H1 (cell line): ENCODE measurements at regions not wholly inside any gene's neighbourhood (a gene's known extent, or its start where the extent isn't known, plus 50 kb on each side); places are given as distances from the start of the nearest gene placed in this dataset.

Experiments
- CTCF ChIA-PET: fragments of 300-600 bp; sonication (Branson Sonifier 250); formaldehyde crosslinking; loops from one replicate; lab custom pipeline; 2021; ENCODE audit not compliant: partially characterized antibody; lab: Charles Lee
- POLR2A ChIA-PET: fragments of 300-600 bp; sonication (Branson Sonifier 250); formaldehyde crosslinking; loops from one replicate; lab custom pipeline; 2021; ENCODE audit warnings: inconsistent platforms; ENCODE audit not compliant: partially characterized antibody; lab: Charles Lee
- DNase-seq, 2 experiments: peaks; one replicate each; pipeline versions ENCODE4 v3.0.0 to v3.0.0-alpha.2; 2010 to 2022; ENCODE audit warnings: low spot score in 2 of 2, low read depth in 1 of 2, mixed read lengths in 1 of 2
- FAIRE-seq: peaks from 2 replicates; lab custom pipeline; 2011; peaks lifted over from hg19 to GRCh38; lab: Jason Lieb, UNC
- H2AFZ ChIP-seq: 2 replicates; pipeline ENCODE4 v1.8.1; 2012; ENCODE audit warnings: low read length, inconsistent platforms
- H2AK5ac ChIP-seq: 2 replicates; pipeline ENCODE4 v1.6.1; 2013; ENCODE audit warnings: low read depth, low read length
- H2BK120ac ChIP-seq: replicated peaks from 2 replicates; pipeline ENCODE3; 2013; ENCODE audit warnings: low read depth, low read length, inconsistent platforms
- H2BK12ac ChIP-seq: 2 replicates; pipeline ENCODE4 v1.6.1; 2013; ENCODE audit warnings: low read depth, low read length
- H2BK15ac ChIP-seq: 2 replicates; pipeline ENCODE4 v1.6.1; 2013; ENCODE audit warnings: low read length
- H2BK20ac ChIP-seq: 2 replicates; pipeline ENCODE4 v1.6.1; 2013; ENCODE audit warnings: low read length
- H2BK5ac ChIP-seq: 2 replicates; pipeline ENCODE4 v1.6.1; 2013; ENCODE audit warnings: low read depth, low read length
- H3K14ac ChIP-seq: 2 replicates; pipeline ENCODE4 v1.6.1; 2013; ENCODE audit warnings: inconsistent platforms; ENCODE audit not compliant: insufficient read length
- H3K18ac ChIP-seq: 2 replicates; pipeline ENCODE4 v1.6.1; 2013; ENCODE audit warnings: low read length; ENCODE audit errors: extremely low read depth
- H3K23ac ChIP-seq: 2 replicates; pipeline ENCODE4 v1.6.1; 2013; ENCODE audit warnings: inconsistent platforms; ENCODE audit not compliant: insufficient read length
- H3K23me2 ChIP-seq: 2 replicates; pipeline ENCODE4 v1.6.1; 2013; ENCODE audit warnings: low read depth, low read length
- H3K27ac ChIP-seq: 2 replicates; pipeline ENCODE4 v1.6.1; 2011; ENCODE audit warnings: low read depth, low read length, inconsistent platforms
- H3K27me3 ChIP-seq, 4 experiments: replicated peaks in 1 of 4; 1 replicate in 1 of 4; 2 replicates in 3 of 4; pipeline versions ENCODE4 v1.6.1 to v1.8.1; 2011 to 2013; ENCODE audit warnings: low read length in 3 of 4, mild to moderate bottlenecking in 3 of 4, inconsistent platforms in 2 of 4, mixed read lengths in 2 of 4, moderate library complexity in 1 of 4; ENCODE audit not compliant: control insufficient read depth in 3 of 4, insufficient read depth in 3 of 4; ENCODE audit errors: extremely low read depth in 1 of 4
- H3K36me3 ChIP-seq, 4 experiments: 2 replicates each; pipeline versions ENCODE4 v1.6.1 to v1.8.1; 2011 to 2013; ENCODE audit warnings: mild to moderate bottlenecking in 4 of 4, low read length in 3 of 4, moderate library complexity in 2 of 4, control low read depth in 1 of 4, inconsistent platforms in 1 of 4; ENCODE audit not compliant: insufficient read depth in 4 of 4, control insufficient read depth in 2 of 4
- H3K4ac ChIP-seq: replicated peaks from 2 replicates; pipeline ENCODE3; 2013; ENCODE audit warnings: low read length, low read depth, mixed read lengths, inconsistent platforms; ENCODE audit not compliant: insufficient read length
- H3K4me1 ChIP-seq, 4 experiments: replicated peaks in 1 of 4; 1 replicate in 1 of 4; 2 replicates in 3 of 4; pipeline versions ENCODE4 v1.6.1 to v1.8.1; 2011 to 2013; ENCODE audit warnings: low read length in 3 of 4, inconsistent platforms in 2 of 4, mixed read lengths in 1 of 4; ENCODE audit not compliant: insufficient read depth in 4 of 4, control insufficient read depth in 3 of 4
- H3K4me2 ChIP-seq, 2 experiments: 2 replicates each; pipeline versions ENCODE4 v1.6.1 to v1.8.1; 2011 to 2013; ENCODE audit warnings: low read depth in 2 of 2, low read length in 2 of 2, control low read depth in 1 of 2, inconsistent platforms in 1 of 2, mild to moderate bottlenecking in 1 of 2; ENCODE audit not compliant: insufficient read depth in 1 of 2
- H3K4me3 ChIP-seq, 4 experiments: fragments of 200-600, 300-600 bp in 1 of 4; sonication (generic), shearing (Covaris generic), sonication (Bioruptor Twin) in 1 of 4; 2 replicates each; pipeline versions ENCODE4 v1.5.1 to v1.8.1; 2011 to 2016; ENCODE audit warnings: low read length in 4 of 4, low read depth in 3 of 4, control low read depth in 2 of 4, inconsistent platforms in 2 of 4, mild to moderate bottlenecking in 2 of 4, mixed read lengths in 1 of 4, moderate library complexity in 1 of 4; ENCODE audit not compliant: insufficient read depth in 2 of 4; ENCODE audit errors: extremely low read depth in 1 of 4
- H3K56ac ChIP-seq: replicated peaks from 2 replicates; pipeline ENCODE3; 2013; ENCODE audit warnings: low read depth, mild to moderate bottlenecking, mixed read lengths, low read length, inconsistent platforms; ENCODE audit not compliant: insufficient read length
- H3K79me1 ChIP-seq: 2 replicates; pipeline ENCODE4 v1.6.1; 2013; ENCODE audit warnings: low read depth, low read length, control low read depth
- H3K79me2 ChIP-seq, 2 experiments: 2 replicates each; pipeline versions ENCODE4 v1.6.1 to v1.8.1; 2012 to 2013; ENCODE audit warnings: low read length in 2 of 2, mild to moderate bottlenecking in 2 of 2, inconsistent platforms in 1 of 2; ENCODE audit not compliant: insufficient read depth in 2 of 2, control insufficient read depth in 1 of 2
- H3K9ac ChIP-seq, 4 experiments: replicated peaks in 1 of 4; 1 replicate in 1 of 4; 2 replicates in 3 of 4; pipeline versions ENCODE4 v1.6.1 to v1.8.1; 2011 to 2013; ENCODE audit warnings: low read depth in 3 of 4, low read length in 3 of 4, control low read depth in 2 of 4, mild to moderate bottlenecking in 2 of 4, moderate library complexity in 2 of 4, inconsistent platforms in 1 of 4; ENCODE audit errors: extremely low read depth in 1 of 4
- H3K9me3 ChIP-seq, 2 experiments: 2 replicates each; pipeline versions ENCODE4 v1.6.1 to v1.8.1; 2012 to 2013; ENCODE audit warnings: mild to moderate bottlenecking in 2 of 2, moderate library complexity in 2 of 2, control low read depth in 1 of 2, inconsistent platforms in 1 of 2, low read depth in 1 of 2, low read length in 1 of 2, mixed read lengths in 1 of 2; ENCODE audit not compliant: insufficient read depth in 2 of 2
- H4K20me1 ChIP-seq, 2 experiments: replicated peaks in 1 of 2; 2 replicates each; pipeline versions ENCODE3 to v1.8.1; 2011 to 2013; ENCODE audit warnings: inconsistent platforms in 2 of 2, low read length in 2 of 2, mild to moderate bottlenecking in 1 of 2; ENCODE audit not compliant: insufficient read depth in 2 of 2, control insufficient read depth in 1 of 2
- H4K5ac ChIP-seq: 2 replicates; pipeline ENCODE4 v1.6.1; 2013; ENCODE audit warnings: low read length, low read depth, mixed read lengths, inconsistent platforms; ENCODE audit not compliant: insufficient read length
- H4K8ac ChIP-seq: 2 replicates; pipeline ENCODE4 v1.8.0; 2013; ENCODE audit warnings: mild to moderate bottlenecking, moderate library complexity, low read length, inconsistent platforms; ENCODE audit not compliant: insufficient read depth; ENCODE audit errors: extremely low read depth
- H4K91ac ChIP-seq: replicated peaks from 2 replicates; pipeline ENCODE3; 2013; ENCODE audit warnings: low read length, mixed read lengths, inconsistent platforms; ENCODE audit not compliant: insufficient read length
- BACH1 ChIP-seq: IDR thresholded peaks from 2 replicates; pipeline ENCODE4 v1.6.1; 2012; ENCODE audit warnings: low read length, improper control_type of control experiment
- CEBPB ChIP-seq: IDR thresholded peaks from 2 replicates; pipeline ENCODE4 v1.6.1; 2012; ENCODE audit warnings: low read depth, low read length
- EZH2 ChIP-seq: fragments of 200-600 bp; sonication (generic); IDR thresholded peaks from 2 replicates; pipeline ENCODE4 v1.7.1; 2012; ENCODE audit warnings: low read depth, mild to moderate bottlenecking, moderate library complexity, low read length, inconsistent platforms; ENCODE audit not compliant: severe bottlenecking
- FOSL1 ChIP-seq: IDR thresholded peaks from 2 replicates; pipeline ENCODE4 v1.6.1; 2011; ENCODE audit warnings: mild to moderate bottlenecking, low read depth, low read length, moderate library complexity; ENCODE audit not compliant: insufficient read depth
- KDM1A ChIP-seq: fragments of 200-600, 300-600 bp; sonication (generic); IDR thresholded peaks from 2 replicates; pipeline ENCODE4 v1.7.1; 2016; ENCODE audit warnings: mild to moderate bottlenecking, low read length, borderline replicate concordance
- KDM4A ChIP-seq: IDR thresholded peaks from one replicate; pipeline ENCODE4 v1.7.1; 2012; ENCODE audit warnings: low read depth, mild to moderate bottlenecking, moderate library complexity, low read length, inconsistent platforms; ENCODE audit not compliant: severe bottlenecking
- MAFK ChIP-seq: IDR thresholded peaks from 2 replicates; pipeline ENCODE4 v1.6.1; 2012; ENCODE audit warnings: low read depth, mild to moderate bottlenecking, improper control_type of control experiment, low read length
- RBBP5 ChIP-seq: IDR thresholded peaks from 2 replicates; pipeline ENCODE4 v1.7.1; 2012; ENCODE audit warnings: low read depth, mild to moderate bottlenecking, inconsistent platforms, low read length, moderate library complexity, borderline replicate concordance
- TAF7 ChIP-seq: optimal IDR thresholded peaks from 2 replicates; pipeline ENCODE3; 2011; ENCODE audit warnings: low read depth, mild to moderate bottlenecking, inconsistent platforms, low read length, moderate library complexity, borderline replicate concordance
- TBP ChIP-seq: IDR thresholded peaks from 2 replicates; pipeline ENCODE4 v1.6.1; 2011; ENCODE audit warnings: low read depth, low read length, improper control_type of control experiment
- TCF12 ChIP-seq: IDR thresholded peaks from 2 replicates; pipeline ENCODE4 v1.6.1; 2011; ENCODE audit warnings: low read depth, mild to moderate bottlenecking, low read length
- WGBS, 2 experiments: shearing (Covaris generic) in 1 of 2; methylation state at CpG; one replicate each; pipeline versions ENCODE4 v1.1.6 to v1.1.7; 2013 to 2015; ENCODE audit warnings: low lambda C conversion rate in 2 of 2, mixed read lengths in 2 of 2, inconsistent platforms in 1 of 2, low coverage in 1 of 2, missing lambda C conversion rate in 1 of 2; ENCODE audit not compliant: insufficient replicate concordance in 2 of 2, insufficient coverage in 1 of 2, insufficient read length in 1 of 2; ENCODE audit errors: extremely low coverage in 1 of 2, missing lambda C conversion rate in 1 of 2; 5-methylcytosine and 5-hydroxymethylcytosine counted together
- TF ChIP-seq, protein P1 (sequence below): IDR thresholded peaks from 2 replicates; pipeline ENCODE4 v1.6.1; 2012; ENCODE audit warnings: inconsistent platforms
- TF ChIP-seq, protein P2 (sequence below): IDR thresholded peaks from 2 replicates; pipeline ENCODE4 v1.6.1; 2012; ENCODE audit warnings: low read length, inconsistent platforms

DNA sequence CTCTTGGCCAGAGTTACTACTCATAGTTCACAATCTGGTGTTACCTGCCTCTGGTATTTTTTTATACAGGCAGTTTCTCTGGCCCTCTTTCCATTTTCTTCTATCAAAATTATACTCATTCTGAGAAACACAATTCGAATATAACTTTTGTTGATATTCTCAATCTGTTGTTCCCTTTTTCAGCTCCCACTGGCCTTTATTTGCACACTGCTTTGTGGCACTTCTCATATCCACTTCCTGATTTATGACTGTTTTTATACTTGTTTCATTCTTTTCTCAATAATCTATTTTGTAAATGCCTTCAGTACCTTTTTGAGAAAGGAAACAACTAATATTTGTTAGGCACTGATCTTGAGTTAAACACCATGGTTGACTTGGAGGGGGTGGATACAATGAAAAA lies 93.8 kb upstream of the HDAC9 start:
- H4K5ac ChIP-seq: no peak overlapping the region
- ChIA-PET CTCF (interaction anchor here (0.8 to 2.2 kb wide), 3 partner anchors 9 to 49 kb away, joined by 3 to 10 read pairs (median 4); no protein-coding TSS in a partner anchor), POLR2A (no interaction called here)
- no peak overlapping the region for H2BK20ac ChIP-seq
- no peak overlapping the region for H3K18ac ChIP-seq
- no peak overlapping the region for H3K56ac ChIP-seq
- no peak overlapping the region for H3K4ac ChIP-seq
- no peak overlapping the region for H2AFZ ChIP-seq
- peaks cover 0 to 29% (median 12%) of the 10 kb centered on the region in 4 experiments; a peak in 5 of 7 replicates for H3K4me1 ChIP-seq
- H3K23me2 ChIP-seq: no peaks in the 10 kb centered on the region
- no peak overlapping the region for H3K27ac ChIP-seq
- no peak overlapping the region for H2BK5ac ChIP-seq
- H2AK5ac ChIP-seq: no peak overlapping the region
- DNase-seq (no peak), FAIRE-seq (no peak)
- H3K4me2 ChIP-seq: no peak overlapping the region
- H3K27me3 ChIP-seq: no peaks in the 10 kb centered on the region
- no peak overlapping the region for H4K8ac ChIP-seq
- no peak overlapping the region for H3K23ac ChIP-seq
- no peak overlapping the region for H3K9ac ChIP-seq
- H3K4me3 ChIP-seq: no peak overlapping the region
- WGBS, 2 experiments: 92% methylated on average over 1 of the region's 1 CpG; no CpG with 5 or more reads in 1 of the 2 experiments
- no peak overlapping the region for H2BK15ac ChIP-seq
- H3K14ac ChIP-seq: no peak overlapping the region
- no peak overlapping the region for H2BK12ac ChIP-seq
- H3K79me2 ChIP-seq: no peaks in the 10 kb centered on the region
- H3K9me3 ChIP-seq: no peaks in the 10 kb centered on the region
- H4K91ac ChIP-seq: no peak overlapping the region
- H3K79me1 ChIP-seq: no peaks in the 10 kb centered on the region
- H2BK120ac ChIP-seq: no peak overlapping the region
- no peaks in the 10 kb centered on the region for H3K36me3 ChIP-seq
- H4K20me1 ChIP-seq: no peaks in the 10 kb centered on the region
- TF ChIP-seq BACH1 (no peak), RBBP5 (no peak), MAFK (no peak), EZH2 (no peak), TBP (no peak), CEBPB (no peak), TAF7 (no peak), FOSL1 (no peak), KDM1A (no peak), KDM4A (no peak), TCF12 (no peak)
- TF ChIP-seq, protein P1, sequence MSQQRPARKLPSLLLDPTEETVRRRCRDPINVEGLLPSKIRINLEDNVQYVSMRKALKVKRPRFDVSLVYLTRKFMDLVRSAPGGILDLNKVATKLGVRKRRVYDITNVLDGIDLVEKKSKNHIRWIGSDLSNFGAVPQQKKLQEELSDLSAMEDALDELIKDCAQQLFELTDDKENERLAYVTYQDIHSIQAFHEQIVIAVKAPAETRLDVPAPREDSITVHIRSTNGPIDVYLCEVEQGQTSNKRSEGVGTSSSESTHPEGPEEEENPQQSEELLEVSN: no peak
- TF ChIP-seq, protein P2, sequence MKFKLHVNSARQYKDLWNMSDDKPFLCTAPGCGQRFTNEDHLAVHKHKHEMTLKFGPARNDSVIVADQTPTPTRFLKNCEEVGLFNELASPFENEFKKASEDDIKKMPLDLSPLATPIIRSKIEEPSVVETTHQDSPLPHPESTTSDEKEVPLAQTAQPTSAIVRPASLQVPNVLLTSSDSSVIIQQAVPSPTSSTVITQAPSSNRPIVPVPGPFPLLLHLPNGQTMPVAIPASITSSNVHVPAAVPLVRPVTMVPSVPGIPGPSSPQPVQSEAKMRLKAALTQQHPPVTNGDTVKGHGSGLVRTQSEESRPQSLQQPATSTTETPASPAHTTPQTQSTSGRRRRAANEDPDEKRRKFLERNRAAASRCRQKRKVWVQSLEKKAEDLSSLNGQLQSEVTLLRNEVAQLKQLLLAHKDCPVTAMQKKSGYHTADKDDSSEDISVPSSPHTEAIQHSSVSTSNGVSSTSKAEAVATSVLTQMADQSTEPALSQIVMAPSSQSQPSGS: no peak
